Lung (tissue), 11 donors: ENCODE measurements at regions not wholly inside any gene's neighbourhood (a gene's known extent, or its start where the extent isn't known, plus 50 kb on each side); places are given as distances from the start of the nearest gene placed in this dataset.

Experiments
- ATAC-seq: fragments of 200-7000 bp; cut with Tn5 transposase; one replicate; pipeline ENCODE4 v1.9.1; 2020; ENCODE audit warnings: moderate number of reproducible peaks; ENCODE audit not compliant: insufficient read depth, low FRiP score
- DNase-seq, 3 donors: peaks; one replicate each; pipeline ENCODE4 v3.0.0-alpha.2; 2013 to 2017
- H3K27ac ChIP-seq, 2 donors: one replicate each; pipeline ENCODE4 v1.5.1; 2013; ENCODE audit warnings: mild to moderate bottlenecking in 2 of 2, moderate library complexity in 2 of 2, control low read depth in 1 of 2, inconsistent platforms in 1 of 2, low read depth in 1 of 2, low read length in 1 of 2
- H3K27me3 ChIP-seq, 3 donors: one replicate each; pipeline ENCODE4 v1.5.1; 2013; ENCODE audit warnings: low read length in 2 of 3; ENCODE audit not compliant: control insufficient read depth in 3 of 3, insufficient read depth in 3 of 3
- H3K36me3 ChIP-seq, 4 donors: one replicate each; pipeline ENCODE4 v1.5.1; 2013; ENCODE audit warnings: low read length in 4 of 4, mild to moderate bottlenecking in 1 of 4, moderate library complexity in 1 of 4; ENCODE audit not compliant: control insufficient read depth in 4 of 4, insufficient read depth in 4 of 4
- H3K4me1 ChIP-seq, 5 donors: one replicate each; pipeline ENCODE4 v1.5.1; 2013; ENCODE audit warnings: low read length in 5 of 5, mild to moderate bottlenecking in 2 of 5, moderate library complexity in 1 of 5; ENCODE audit not compliant: control insufficient read depth in 5 of 5, insufficient read depth in 5 of 5
- H3K4me3 ChIP-seq: one replicate; pipeline ENCODE4 v1.5.1; 2013; ENCODE audit warnings: mild to moderate bottlenecking, control low read depth, moderate library complexity
- H3K9ac ChIP-seq, 2 donors: one replicate each; pipeline ENCODE4 v1.5.1; 2013; ENCODE audit warnings: low read length in 2 of 2, control low read depth in 1 of 2; ENCODE audit not compliant: insufficient read depth in 1 of 2
- H3K9me3 ChIP-seq, 4 donors: one replicate each; pipeline ENCODE4 v1.5.1; 2013; ENCODE audit warnings: low read length in 3 of 4, mild to moderate bottlenecking in 1 of 4, moderate library complexity in 1 of 4; ENCODE audit not compliant: control insufficient read depth in 4 of 4, insufficient read depth in 3 of 4
- WGBS, 2 donors: extraction: QIAGEN DNeasy Blood & Tissue Kit; methylation state at CpG; one replicate each; pipeline ENCODE4 v1.1.7; 2013; 5-methylcytosine and 5-hydroxymethylcytosine counted together
- TF ChIP-seq, protein P1 (sequence below): IDR thresholded peaks from 2 replicates; pipeline ENCODE4 v1.5.1; 2012; ENCODE audit warnings: mild to moderate bottlenecking; ENCODE audit errors: control extremely low read depth, extremely low read depth
- donor health status: control.
- donor health status: control.
- donor health status: Bipolar disorder and iron deficiency.
- donor health status: healthy.
- donor health status: DM: yes; HTN: yes; CAD: no.

DNA sequence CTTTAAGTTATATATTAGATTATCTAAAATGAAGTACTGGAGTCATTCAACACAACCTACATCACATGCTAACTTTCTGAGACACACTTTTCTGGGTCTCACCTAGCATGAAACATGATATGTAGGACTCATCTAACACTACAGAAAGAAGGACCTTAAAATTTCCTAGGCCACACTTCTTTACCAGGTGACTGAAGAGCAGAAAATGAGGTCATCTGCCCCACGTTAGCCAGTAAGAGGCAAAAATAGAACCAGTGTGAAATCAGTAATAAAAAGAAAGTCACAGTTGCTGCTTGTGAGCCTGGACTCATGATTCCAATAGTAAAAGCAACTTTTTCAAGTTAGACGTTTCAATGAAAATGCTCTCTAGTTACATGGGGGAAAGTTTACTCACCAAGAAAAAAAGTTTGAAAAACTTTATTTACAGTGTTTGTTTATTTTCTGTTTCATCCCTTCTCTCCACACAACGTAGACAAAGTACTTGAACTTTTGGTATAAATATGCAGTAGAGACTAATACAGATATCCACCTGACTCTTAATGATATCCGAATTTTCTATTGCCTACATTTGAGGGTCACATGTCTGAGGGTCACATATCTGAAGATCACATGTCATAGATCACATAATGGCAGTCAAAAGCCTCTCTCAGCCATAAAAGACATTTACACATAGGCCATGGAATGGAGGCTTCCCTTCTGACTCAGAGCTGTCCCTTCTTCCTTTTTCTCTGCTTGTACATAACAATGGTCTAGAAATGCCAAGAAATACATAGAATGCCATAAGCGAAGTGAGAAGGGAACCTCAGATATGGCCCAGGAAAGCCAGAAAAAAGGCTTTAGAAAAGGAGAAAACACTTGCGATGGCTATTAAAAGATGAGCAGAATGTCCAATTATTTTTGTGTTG, 362.9 kb downstream of the ZEB2 start:
- Histone ChIP-seq H3K4me3 (no peak overlapping the region), H3K9ac (no peak overlapping the region), H3K27ac (no peak overlapping the region), H3K36me3 (no peaks in the 10 kb centered on the region), H3K9me3 (no peaks in the 10 kb centered on the region), H3K27me3 (no peaks in the 10 kb centered on the region), H3K4me1 (no peaks in the 10 kb centered on the region)
- no peak for ATAC-seq
- 87 to 92% methylated on average over 6 of the region's 6 CpGs for WGBS, 2 donors
- DNase-seq = no peak
- TF ChIP-seq, protein P1, sequence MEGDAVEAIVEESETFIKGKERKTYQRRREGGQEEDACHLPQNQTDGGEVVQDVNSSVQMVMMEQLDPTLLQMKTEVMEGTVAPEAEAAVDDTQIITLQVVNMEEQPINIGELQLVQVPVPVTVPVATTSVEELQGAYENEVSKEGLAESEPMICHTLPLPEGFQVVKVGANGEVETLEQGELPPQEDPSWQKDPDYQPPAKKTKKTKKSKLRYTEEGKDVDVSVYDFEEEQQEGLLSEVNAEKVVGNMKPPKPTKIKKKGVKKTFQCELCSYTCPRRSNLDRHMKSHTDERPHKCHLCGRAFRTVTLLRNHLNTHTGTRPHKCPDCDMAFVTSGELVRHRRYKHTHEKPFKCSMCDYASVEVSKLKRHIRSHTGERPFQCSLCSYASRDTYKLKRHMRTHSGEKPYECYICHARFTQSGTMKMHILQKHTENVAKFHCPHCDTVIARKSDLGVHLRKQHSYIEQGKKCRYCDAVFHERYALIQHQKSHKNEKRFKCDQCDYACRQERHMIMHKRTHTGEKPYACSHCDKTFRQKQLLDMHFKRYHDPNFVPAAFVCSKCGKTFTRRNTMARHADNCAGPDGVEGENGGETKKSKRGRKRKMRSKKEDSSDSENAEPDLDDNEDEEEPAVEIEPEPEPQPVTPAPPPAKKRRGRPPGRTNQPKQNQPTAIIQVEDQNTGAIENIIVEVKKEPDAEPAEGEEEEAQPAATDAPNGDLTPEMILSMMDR = no peak

- Histone ChIP-seq H3K9me3 (no peaks in the 10 kb centered on the region), H3K4me1 (no peaks in the 10 kb centered on the region), H3K36me3 (no peaks in the 10 kb centered on the region), H3K4me3 (no peak overlapping the region), H3K27me3 (no peaks in the 10 kb centered on the region), H3K27ac (no peak overlapping the region), H3K9ac (no peak overlapping the region)
- no peak for DNase-seq
- 53 to 59% methylated on average over 2 of the region's 2 CpGs for WGBS, 2 donors
- ATAC-seq = no peak
- TF ChIP-seq, protein P1 = no peak
Measured at GRCh38 chr2:144154205-144154604, 365.7 kb downstream of the ZEB2 start.

GRCh38 chr2:144152817-144153271, 367.1 kb downstream of the ZEB2 start:
- Histone ChIP-seq H3K9me3 (no peaks in the 10 kb centered on the region), H3K9ac (no peak overlapping the region), H3K27ac (no peak overlapping the region), H3K4me1 (no peaks in the 10 kb centered on the region), H3K27me3 (no peaks in the 10 kb centered on the region), H3K36me3 (no peaks in the 10 kb centered on the region), H3K4me3 (no peak overlapping the region)
- TF ChIP-seq, protein P1 = no peak
- 22 to 40% methylated on average over 5 of the region's 5 CpGs for WGBS, 2 donors
- no peak for ATAC-seq
- peak in 2 of 3 donors; percentile 18 to 39 for DNase-seq
